ENCODE measurements at regions not wholly inside any gene's neighbourhood (a gene's known extent, or its start where the extent isn't known, plus 50 kb on each side); places are given as distances from the start of the nearest gene placed in this dataset.
A peak's percentile ranks its signal among the peaks of the same experiment; 100 is the strongest.

- Histone ChIP-seq H3K27ac (no peak overlapping the region), H3K36me3 (no peaks in the 10 kb centered on the region), H3K4me3 (no peak overlapping the region), H3K27me3 (no peaks in the 10 kb centered on the region), H3K9me3 (no peaks in the 10 kb centered on the region), H3K4me1 (no peaks in the 10 kb centered on the region)
- DNase-seq (ENCODE audit: low spot score) = no peak
- TF ChIP-seq CTCF (IDR thresholded peaks at IDR 0.05) = no peak
Observed at GRCh38 chr16:73185737-73186136, 137.8 kb upstream of the ZFHX3 start.

- TF ChIP-seq CTCF (IDR thresholded peaks at IDR 0.05) = peak in 1 of 2 donors; percentile 29
- H3K36me3 ChIP-seq = no peaks in the 10 kb centered on the region
- H3K27me3 ChIP-seq = no peaks in the 10 kb centered on the region
- H3K9me3 ChIP-seq = no peaks in the 10 kb centered on the region
- H3K27ac ChIP-seq = peak overlapping the region; percentile 20 to 31
- DNase-seq (ENCODE audit: low spot score) = no peak
- no peak overlapping the region for H3K4me3 ChIP-seq
- no peaks in the 10 kb centered on the region for H3K4me1 ChIP-seq
Observed at GRCh38 chr16:73183611-73184092, 135.7 kb upstream of the ZFHX3 start.

GRCh38 chr16:73179705-73180331, 131.9 kb upstream of the ZFHX3 start:
- Histone ChIP-seq H3K4me1 (no peaks in the 10 kb centered on the region), H3K36me3 (no peaks in the 10 kb centered on the region), H3K27me3 (no peaks in the 10 kb centered on the region), H3K4me3 (no peak overlapping the region), H3K9me3 (no peaks in the 10 kb centered on the region), H3K27ac (peak overlapping the region in 1 of 2 donors; percentile 18)
- no peak for TF ChIP-seq CTCF (IDR thresholded peaks at IDR 0.05)
- no peak for DNase-seq (ENCODE audit: low spot score)

- DNase-seq (ENCODE audit: low spot score) = no peak
- Histone ChIP-seq H3K36me3 (no peaks in the 10 kb centered on the region), H3K27me3 (no peaks in the 10 kb centered on the region), H3K4me3 (no peak overlapping the region), H3K4me1 (no peaks in the 10 kb centered on the region), H3K27ac (no peak overlapping the region), H3K9me3 (no peaks in the 10 kb centered on the region)
- no peak for TF ChIP-seq CTCF (IDR thresholded peaks at IDR 0.05)
Observed at GRCh38 chr16:73177729-73178295, 129.9 kb upstream of the ZFHX3 start.

- Histone ChIP-seq H3K36me3 (no peaks in the 10 kb centered on the region), H3K27ac (no peak overlapping the region), H3K4me1 (no peaks in the 10 kb centered on the region), H3K27me3 (no peaks in the 10 kb centered on the region), H3K4me3 (no peak overlapping the region), H3K9me3 (no peaks in the 10 kb centered on the region)
- DNase-seq (ENCODE audit: low spot score) = no peak
- no peak for TF ChIP-seq CTCF (IDR thresholded peaks at IDR 0.05)
Observed at GRCh38 chr16:73176577-73177013, 128.7 kb upstream of the ZFHX3 start.
